ENCODE measurements at regions not wholly inside any gene's neighbourhood (a gene's known extent, or its start where the extent isn't known, plus 50 kb on each side); places are given as distances from the start of the nearest gene placed in this dataset.

DNA sequence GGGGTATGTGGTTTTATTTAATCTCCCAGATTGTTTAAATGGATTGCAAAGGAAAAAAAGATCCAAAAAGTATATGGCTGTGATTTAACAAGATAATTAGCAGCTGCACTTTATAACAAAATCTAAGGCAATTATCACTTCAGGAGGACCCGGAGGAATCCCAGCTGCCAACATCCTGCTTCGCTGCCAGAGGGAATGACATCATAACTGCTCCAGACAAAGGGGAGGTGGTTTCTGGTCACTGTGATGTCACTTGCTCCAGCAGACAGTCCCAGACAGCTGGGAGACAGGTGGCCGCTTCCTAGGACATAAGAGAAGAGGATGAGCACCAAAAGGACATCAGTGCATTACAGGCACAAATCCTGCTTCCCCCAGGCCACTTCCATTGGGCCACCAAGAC is 371.0 kb downstream of the BCOR start:
- no peak for DNase-seq

DNA sequence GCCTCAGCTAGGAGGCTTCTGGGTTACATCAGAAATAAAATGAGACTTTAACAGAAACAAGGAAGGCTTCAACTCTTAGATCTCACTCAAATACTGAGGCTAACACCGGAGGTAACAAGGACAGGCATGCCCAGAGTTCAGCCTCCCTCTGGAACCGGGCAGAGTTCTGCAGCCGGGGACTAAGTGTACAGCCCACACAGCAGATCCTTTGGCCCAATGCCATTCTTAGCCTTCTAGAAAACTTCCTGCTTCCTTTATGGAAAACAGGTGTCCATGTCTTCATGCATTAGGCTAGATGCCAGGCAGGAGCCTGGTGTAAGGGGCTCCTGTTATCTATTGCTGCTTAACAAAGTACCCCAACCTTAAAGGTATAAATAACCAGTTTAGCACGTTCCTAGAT is 369.7 kb downstream of the BCOR start:
- no peak for DNase-seq

GRCh38 chrX:39728852-39729598 is 368.7 kb downstream of the BCOR start:
- DNase-seq, result no peak

- DNase-seq, result no peak
Measured at GRCh38 chrX:39729981-39730661, 367.6 kb downstream of the BCOR start.

- DNase-seq, result no peak
Measured at GRCh38 chrX:39730662-39731329, 367.0 kb downstream of the BCOR start.

- no peak for DNase-seq
Measured at GRCh38 chrX:39731330-39731667, 366.5 kb downstream of the BCOR start.

GRCh38 chrX:39731735-39732134 is 366.0 kb downstream of the BCOR start:
- no peak for DNase-seq

DNA sequence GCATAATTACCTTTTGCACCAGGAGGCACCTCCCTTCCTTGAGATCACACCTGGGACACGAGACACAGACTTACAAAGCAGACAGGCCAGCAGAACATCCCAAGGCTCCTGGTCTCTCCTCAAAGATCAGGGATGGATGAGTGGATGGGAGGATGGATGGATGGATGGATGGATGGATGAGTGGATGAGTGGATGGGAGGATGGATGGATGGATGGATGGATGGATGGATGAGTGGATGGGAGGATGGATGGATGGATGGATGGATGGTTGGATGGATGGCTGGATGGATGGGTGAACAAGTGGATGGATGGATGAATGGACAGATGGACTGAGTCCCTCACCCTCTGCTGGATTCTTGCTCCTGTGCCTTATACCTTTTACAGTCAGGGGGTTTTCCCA is 364.0 kb downstream of the BCOR start:
- no peak for DNase-seq

- no peak for DNase-seq
Measured at GRCh38 chrX:39734174-39734776, 363.5 kb downstream of the BCOR start.

DNA sequence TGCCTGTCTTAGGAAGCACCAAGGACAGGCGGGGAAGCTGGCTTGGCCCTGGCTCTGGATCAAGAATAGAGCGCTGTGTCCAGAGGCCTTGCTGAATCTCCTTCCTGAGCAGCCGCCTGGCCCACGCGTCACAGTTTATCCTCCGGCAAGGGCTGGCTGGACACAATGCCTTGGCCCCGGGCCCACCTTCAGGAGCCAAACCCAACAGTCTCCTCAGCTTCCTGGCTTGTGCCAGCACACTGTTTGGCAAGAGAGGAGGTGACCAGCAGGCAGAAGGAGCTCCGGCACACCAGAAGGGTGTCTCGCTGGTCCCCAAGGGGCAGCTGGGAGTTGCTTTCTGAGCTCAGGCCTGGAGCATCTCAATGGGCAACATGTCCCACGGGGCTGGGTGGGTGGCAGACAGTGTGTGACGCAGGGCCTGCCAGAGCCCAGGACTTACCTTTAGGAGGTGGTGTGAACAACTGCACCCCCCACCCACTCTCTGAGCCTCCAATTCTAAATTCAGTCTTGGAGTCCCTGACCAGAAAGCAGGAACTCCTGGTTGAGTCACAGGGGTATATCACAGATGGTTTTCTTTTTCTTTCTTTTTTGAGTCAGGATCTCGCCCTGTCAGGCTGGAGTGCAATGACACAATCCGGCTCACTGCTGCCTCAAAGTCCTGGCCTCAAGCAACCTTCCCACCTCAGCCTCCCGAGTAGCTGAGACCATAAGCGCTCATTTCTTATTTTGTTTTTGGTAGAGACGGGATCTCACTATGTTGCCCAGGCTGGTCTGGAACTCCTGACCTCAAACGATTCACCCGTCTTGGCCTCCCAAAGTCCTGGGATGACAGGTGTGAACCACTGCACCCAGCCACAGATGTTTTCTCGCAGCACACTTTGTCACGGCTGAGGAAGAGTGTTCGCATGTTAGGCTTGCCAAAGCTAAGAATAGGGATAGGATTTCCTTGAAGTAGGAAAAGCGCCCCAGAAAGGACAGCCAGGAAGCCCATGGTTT is 361.2 kb downstream of the BCOR start:
- no peak for DNase-seq

DNA sequence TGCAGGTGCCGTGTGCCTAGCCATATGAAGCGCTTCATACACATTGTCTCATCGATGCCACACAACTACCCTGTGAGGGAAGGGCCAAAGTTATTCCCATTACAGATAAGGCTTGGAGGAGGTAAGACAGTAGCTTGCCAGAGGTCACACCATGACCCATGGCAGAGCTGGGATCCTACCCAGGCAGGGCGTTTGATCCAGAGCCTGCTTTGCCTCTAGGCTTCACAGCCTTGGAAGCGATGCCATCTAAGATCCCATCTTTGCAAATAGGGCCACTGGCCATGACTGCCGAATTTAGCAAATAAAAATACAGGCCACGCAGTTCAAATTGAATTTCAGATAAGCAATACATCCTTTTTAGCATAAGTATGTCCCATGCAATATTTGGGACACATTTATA is 358.2 kb downstream of the BCOR start:
- DNase-seq, result no peak

- DNase-seq, result no peak
Measured at GRCh38 chrX:39740078-39740477, 357.7 kb downstream of the BCOR start.

DNA sequence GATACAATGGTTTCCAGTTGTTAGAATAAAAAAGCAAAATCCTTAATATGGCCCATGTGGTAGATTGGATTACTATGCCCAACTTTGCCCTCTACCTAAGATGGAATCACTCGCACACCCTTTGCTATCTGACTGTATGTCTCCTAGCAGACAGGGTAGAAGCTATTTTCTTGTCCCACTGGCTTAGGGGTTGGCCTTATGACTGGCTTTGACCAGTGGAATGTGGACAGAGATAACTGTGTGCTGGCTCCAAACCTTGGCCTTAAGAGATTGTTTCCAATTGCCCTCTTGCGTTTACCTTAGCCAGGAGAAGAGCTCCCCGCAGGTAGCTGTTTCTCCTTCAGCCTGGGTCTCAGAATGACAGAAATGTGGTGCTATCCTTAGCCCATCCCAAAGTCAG is 355.9 kb downstream of the BCOR start:
- no peak for DNase-seq

DNA sequence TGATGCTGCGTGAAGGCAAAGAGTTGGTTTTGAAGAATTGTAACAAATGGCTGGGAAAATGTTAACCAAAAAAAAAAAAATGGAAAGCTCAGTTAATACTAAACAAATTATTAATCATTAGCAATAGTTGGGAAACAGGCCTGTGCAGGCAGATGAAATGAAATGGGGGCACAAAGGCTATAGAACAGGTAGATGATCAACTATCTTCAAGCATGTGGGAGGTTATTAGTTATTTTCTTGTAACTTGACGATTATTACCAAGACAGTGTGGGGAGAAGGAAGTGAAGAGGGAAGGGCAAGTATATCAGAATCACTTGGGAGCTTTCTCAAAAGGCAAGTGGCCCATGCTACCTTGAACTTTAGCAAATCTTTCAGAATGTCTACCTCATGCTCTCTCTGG is 351.9 kb downstream of the BCOR start:
- DNase-seq, result no peak

DNA sequence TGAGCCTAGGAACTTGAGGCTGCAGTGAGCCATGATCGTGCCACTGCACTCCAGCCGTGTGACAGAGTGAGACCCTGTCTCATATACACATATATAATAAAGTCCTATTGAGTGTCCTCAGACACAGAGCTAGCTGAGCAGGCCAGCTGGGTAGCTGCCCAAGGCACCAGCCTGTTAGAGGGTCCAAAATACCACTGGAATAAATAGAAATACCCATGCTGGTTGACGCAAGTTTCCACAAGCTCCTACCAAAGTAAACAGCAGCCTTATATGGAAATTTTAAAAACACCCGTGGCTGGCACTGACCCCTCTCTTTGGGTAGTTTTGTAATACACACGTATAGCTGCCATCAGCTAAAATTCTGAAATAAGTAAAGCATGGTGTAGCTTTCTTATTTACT is 348.6 kb downstream of the BCOR start:
- no peak for DNase-seq

DNA sequence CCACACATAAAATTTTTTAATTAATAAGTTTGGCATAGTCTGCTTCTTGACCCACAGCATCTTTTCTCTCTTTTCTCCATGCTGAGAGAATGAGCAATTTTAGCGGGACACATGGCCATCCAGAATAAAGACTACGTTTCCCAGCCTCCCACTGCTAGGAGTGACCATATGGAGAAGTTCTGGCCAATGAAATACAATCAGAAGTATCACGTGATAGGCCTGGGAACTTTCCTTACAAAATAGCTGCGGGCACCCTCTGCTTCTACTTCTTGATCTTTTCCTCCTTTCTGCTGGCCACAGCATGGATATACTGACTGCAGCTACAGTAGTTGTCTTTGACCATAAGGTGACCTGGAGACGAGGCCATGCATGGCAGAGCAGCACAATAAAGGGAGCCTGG is 348.0 kb downstream of the BCOR start:
- DNase-seq, result no peak

DNA sequence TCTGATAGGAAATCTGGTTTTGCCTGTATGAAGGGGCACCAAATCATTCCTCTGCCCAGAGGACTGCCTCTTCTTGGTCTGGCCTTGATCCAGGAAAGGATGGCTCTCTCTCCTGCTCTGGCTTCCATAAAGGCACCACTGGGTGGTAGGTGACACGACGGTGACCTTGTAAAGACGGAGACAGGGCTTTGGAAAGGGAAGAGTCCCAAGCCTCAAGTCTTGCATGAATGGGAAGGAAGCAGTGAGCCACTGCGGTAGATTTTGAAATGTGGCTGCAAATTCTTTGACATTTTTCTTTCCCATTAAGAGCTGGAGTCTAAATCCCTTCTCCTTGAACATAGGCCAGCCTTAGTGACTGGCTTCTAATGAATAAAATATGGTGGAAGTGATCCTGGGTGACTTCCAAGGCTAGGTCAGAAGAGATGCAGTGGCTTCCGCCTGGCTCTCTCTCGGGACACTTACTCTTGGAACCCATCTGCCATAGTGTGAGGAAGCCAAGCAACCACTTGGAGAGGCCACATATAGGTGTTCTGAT is 347.4 kb downstream of the BCOR start:
- DNase-seq, result no peak

GRCh38 chrX:39750848-39751247 is 346.9 kb downstream of the BCOR start:
- DNase-seq, result no peak

DNA sequence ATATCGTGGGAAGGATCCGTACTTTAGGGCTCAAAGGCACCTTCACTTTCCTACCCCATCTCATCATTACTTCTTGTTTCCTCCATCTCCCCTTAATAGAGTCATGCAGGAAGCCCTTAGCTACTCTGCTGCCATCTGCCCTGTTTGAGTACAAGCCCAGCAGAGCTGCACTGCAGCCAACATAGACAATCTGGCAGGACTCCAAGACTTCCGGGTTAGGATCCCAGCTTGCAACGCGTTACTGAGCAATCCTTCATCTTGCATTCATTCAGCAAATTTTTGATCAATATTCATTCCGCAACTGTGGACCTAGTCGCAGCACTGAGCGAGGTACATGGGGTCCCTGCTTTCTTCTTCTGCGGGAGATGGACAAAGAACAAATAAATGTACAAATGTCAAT is 344.9 kb downstream of the BCOR start:
- DNase-seq, result no peak

DNA sequence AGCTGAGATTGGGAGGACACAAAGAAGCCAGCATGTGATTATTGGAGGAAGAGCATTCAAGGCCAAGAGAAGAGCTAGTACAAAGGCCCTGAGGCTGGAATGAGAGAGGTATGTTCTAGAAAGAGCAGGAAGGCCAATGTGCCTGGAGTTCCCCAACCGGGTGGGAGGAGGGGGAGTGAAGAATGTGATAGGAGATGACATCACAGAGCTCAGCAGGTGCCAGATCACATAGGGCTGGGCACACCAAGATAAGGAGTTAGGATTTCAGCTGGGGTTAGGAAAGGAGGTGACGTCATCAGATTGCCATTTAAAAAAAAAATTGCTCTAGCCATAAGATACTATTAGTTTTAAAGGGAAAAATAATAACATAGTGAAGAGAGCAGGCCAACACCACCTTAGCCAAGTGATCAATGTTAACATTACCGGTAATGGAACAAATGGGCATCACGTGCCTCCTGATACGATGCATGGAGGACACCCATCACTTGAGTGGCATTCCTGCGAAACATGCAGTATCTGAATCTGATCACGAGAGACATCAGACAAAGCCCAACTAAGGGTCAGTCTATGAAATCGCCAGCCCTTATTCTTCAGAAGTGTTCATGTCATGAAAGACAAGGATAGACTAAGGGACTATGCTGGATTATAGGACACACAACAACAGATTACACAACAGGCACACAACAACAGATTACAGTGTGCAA is 344.3 kb downstream of the BCOR start:
- no peak for DNase-seq

DNA sequence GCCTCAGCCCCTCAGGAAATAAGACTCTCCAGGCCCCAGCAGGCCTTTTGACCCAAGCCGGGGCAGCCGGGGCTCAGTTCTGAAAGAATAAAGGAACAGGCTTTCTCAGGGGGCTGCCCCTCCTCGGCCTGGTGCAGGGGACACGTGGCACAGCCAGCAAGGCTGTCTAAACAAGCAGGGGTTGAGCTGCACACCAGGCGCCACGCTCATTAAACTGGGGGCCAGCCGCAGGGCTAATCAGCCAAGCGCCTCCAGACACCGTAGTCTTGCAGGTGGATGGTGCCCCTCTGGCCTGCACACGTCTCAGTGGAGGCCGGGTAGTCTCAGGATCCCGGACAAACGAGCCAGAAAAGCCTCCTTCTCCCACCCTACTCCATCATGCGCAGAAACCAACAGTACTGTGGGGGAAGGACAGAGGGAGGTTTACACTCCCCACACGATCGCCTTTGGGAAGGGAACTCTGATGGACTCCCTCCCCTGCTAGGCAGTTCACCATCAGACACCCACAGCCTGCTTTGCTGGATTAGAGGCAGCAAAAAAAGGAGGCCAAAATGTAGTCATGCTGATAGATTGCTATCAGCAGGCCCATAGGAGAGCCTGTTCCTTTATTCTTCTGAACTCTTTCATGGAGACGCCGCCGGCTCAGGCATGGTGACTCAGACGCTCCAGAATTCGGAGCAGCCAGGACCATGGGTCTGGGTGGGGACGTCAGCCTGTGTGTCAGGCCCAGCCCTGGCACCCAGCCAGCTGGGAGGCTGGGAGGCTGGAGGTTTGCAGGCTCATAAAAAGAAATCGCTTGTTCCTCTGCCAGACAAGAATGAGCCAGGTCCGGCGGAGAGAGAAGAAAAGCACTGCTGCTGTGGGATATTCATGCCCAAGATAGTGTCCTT is 342.4 kb downstream of the BCOR start:
- DNase-seq, result no peak

All from DMS79 (cell line).